ENCODE measurements at regions not wholly inside any gene's neighbourhood (a gene's known extent, or its start where the extent isn't known, plus 50 kb on each side); places are given as distances from the start of the nearest gene placed in this dataset.

GRCh38 chr2:177074099-177074710 is 138.4 kb upstream of the HNRNPA3 start:
- DNase-seq, result no peak

DNA sequence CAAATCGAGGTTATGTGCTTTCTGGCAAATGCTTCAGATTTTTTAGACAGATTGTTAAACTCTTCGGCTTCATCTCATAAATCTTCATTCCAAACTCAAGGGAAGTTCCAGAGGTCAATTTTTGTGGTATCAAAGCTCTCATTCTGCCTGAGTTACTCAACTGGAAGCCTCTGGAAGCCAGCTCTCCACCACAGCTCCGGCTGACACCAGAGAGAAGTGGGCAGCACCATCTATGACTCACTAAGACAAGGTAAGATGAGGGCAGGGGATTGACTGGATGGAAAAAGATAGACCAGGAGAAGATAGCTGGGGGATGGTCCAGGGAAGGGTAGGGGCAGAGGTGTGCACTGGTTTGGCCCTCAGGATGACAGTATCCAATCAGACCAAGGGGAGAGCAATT is 137.3 kb upstream of the HNRNPA3 start:
- Histone ChIP-seq H3K4me3 (no peak overlapping the region), H3K27me3 (no peaks in the 10 kb centered on the region), H3K27ac (no peak overlapping the region), H3K36me3 (no peaks in the 10 kb centered on the region), H3K9me3 (no peaks in the 10 kb centered on the region), H3K4me1 (no peaks in the 10 kb centered on the region)
- TF ChIP-seq, protein P1, sequence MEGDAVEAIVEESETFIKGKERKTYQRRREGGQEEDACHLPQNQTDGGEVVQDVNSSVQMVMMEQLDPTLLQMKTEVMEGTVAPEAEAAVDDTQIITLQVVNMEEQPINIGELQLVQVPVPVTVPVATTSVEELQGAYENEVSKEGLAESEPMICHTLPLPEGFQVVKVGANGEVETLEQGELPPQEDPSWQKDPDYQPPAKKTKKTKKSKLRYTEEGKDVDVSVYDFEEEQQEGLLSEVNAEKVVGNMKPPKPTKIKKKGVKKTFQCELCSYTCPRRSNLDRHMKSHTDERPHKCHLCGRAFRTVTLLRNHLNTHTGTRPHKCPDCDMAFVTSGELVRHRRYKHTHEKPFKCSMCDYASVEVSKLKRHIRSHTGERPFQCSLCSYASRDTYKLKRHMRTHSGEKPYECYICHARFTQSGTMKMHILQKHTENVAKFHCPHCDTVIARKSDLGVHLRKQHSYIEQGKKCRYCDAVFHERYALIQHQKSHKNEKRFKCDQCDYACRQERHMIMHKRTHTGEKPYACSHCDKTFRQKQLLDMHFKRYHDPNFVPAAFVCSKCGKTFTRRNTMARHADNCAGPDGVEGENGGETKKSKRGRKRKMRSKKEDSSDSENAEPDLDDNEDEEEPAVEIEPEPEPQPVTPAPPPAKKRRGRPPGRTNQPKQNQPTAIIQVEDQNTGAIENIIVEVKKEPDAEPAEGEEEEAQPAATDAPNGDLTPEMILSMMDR (IDR thresholded peaks at IDR 0.05), result no peak
- intact Hi-C loops (cut with DNase I; ENCODE audit: low total_unique reads), result no loop called here
- DNase-seq, result no peak

More at GRCh38 chr2:177074099-177074710, 138.4 kb upstream of the HNRNPA3 start:
- Histone ChIP-seq H3K27me3 (no peaks in the 10 kb centered on the region), H3K4me1 (no peaks in the 10 kb centered on the region), H3K27ac (no peak overlapping the region), H3K9me3 (no peaks in the 10 kb centered on the region), H3K36me3 (no peaks in the 10 kb centered on the region), H3K4me3 (no peak overlapping the region)
- TF ChIP-seq, protein P1 (IDR thresholded peaks at IDR 0.05), result no peak
- intact Hi-C loops (cut with DNase I; ENCODE audit: low total_unique reads), result no loop called here

GRCh38 chr2:177076636-177077179 is 135.9 kb upstream of the HNRNPA3 start:
- Histone ChIP-seq H3K27me3 (no peaks in the 10 kb centered on the region), H3K36me3 (no peaks in the 10 kb centered on the region), H3K4me3 (no peak overlapping the region), H3K9me3 (no peaks in the 10 kb centered on the region), H3K4me1 (no peaks in the 10 kb centered on the region), H3K27ac (no peak overlapping the region)
- TF ChIP-seq, protein P1 (IDR thresholded peaks at IDR 0.05), result no peak
- DNase-seq, result no peak
- intact Hi-C loops (cut with DNase I; ENCODE audit: low total_unique reads), result no loop called here

- H3K27me3 ChIP-seq, result no peaks in the 10 kb centered on the region
- H3K4me1 ChIP-seq, result no peaks in the 10 kb centered on the region
- TF ChIP-seq, protein P1 (IDR thresholded peaks at IDR 0.05), result no peak
- DNase-seq, result no peak
- no peaks in the 10 kb centered on the region for H3K36me3 ChIP-seq
- no peak overlapping the region for H3K27ac ChIP-seq
- intact Hi-C loops (cut with DNase I; ENCODE audit: low total_unique reads), result no loop called here
- no peak overlapping the region for H3K4me3 ChIP-seq
- H3K9me3 ChIP-seq, result no peaks in the 10 kb centered on the region
These were observed 134.8 kb upstream of the HNRNPA3 start for GRCh38 chr2:177077778-177078177.

GRCh38 chr2:177078416-177078815 is 134.2 kb upstream of the HNRNPA3 start:
- no peak for DNase-seq
- intact Hi-C loops (cut with DNase I; ENCODE audit: low total_unique reads), result no loop called here
- Histone ChIP-seq H3K36me3 (no peaks in the 10 kb centered on the region), H3K27ac (no peak overlapping the region), H3K4me1 (no peaks in the 10 kb centered on the region), H3K4me3 (no peak overlapping the region), H3K27me3 (no peaks in the 10 kb centered on the region), H3K9me3 (no peaks in the 10 kb centered on the region)
- TF ChIP-seq, protein P1 (IDR thresholded peaks at IDR 0.05), result no peak

Measured in tibial artery (tissue), 4 donors.